OCI-LY7 (cell line): ENCODE measurements at regions not wholly inside any gene's neighbourhood (a gene's known extent, or its start where the extent isn't known, plus 50 kb on each side); places are given as distances from the start of the nearest gene placed in this dataset.

Experiments
- CTCF ChIP-seq: fragments of 200-600 bp; sonication (generic); conservative IDR thresholded peaks from 2 replicates; pipeline ENCODE4 v1.5.1; 2014; ENCODE audit warnings: mild to moderate bottlenecking, antibody characterized with exemption, low read length, moderate library complexity, mixed read lengths
- EZH2phosphoT487 ChIP-seq: fragments of 200-600 bp; sonication (generic); IDR thresholded peaks from 2 replicates; pipeline ENCODE4 v1.6.1; 2018; ENCODE audit warnings: low read depth, borderline replicate concordance, mild to moderate bottlenecking, mixed run types, antibody characterized with exemption, low read length, moderate library complexity, mixed read lengths

GRCh38 chr5:78720997-78721396 is 72.4 kb upstream of the LHFPL2 start:
- no peak for TF ChIP-seq CTCF
- TF ChIP-seq EZH2phosphoT487: no peak
